GM23248 (cell line): ENCODE measurements at regions not wholly inside any gene's neighbourhood (a gene's known extent, or its start where the extent isn't known, plus 50 kb on each side); places are given as distances from the start of the nearest gene placed in this dataset.

Experiments used
- EZH2 ChIP-seq: fragments of 200-600 bp; sonication (generic); IDR thresholded peaks from 2 replicates; pipeline ENCODE4 v1.6.1; 2018; ENCODE audit warnings: antibody characterized with exemption, mild to moderate bottlenecking; ENCODE audit not compliant: insufficient read depth, poor library complexity, severe bottlenecking
- EZH2phosphoT487 ChIP-seq: fragments of 200-600 bp; sonication (generic); IDR thresholded peaks from 2 replicates; pipeline ENCODE4 v1.6.1; 2018; ENCODE audit warnings: antibody characterized with exemption, moderate library complexity, mild to moderate bottlenecking, low read depth; ENCODE audit not compliant: insufficient read depth

DNA sequence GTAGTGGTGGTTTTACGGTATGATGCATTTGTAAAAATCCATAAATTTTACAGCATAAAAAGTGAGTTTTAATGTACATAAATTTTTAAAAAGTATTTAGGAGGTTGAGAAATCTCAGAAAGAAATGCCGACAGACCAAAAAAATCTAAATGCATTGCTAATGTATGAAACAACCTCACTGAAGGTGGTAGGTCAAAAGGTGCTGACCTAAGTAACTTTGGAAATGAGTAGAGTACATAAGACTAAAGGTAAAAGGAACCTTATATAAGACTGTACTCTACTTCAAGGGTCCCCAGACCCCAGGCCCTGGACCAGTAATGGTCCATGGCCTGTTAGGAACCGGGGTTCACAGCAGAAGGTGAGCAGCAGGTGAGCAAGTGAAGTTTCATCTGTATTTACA, 163.4 kb downstream of the COL6A3 start:
- no peak for TF ChIP-seq EZH2
- no peak for TF ChIP-seq EZH2phosphoT487
